IMR-90 (cell line): ENCODE measurements at regions not wholly inside any gene's neighbourhood (a gene's known extent, or its start where the extent isn't known, plus 50 kb on each side); places are given as distances from the start of the nearest gene placed in this dataset.

Experiments used
- CHD1 ChIP-seq: IDR thresholded peaks from 2 replicates; pipeline ENCODE4 v1.6.1; 2012; ENCODE audit warnings: low read depth, low read length, improper control_type of control experiment
- POLR2A ChIP-seq: IDR thresholded peaks from 2 replicates; pipeline ENCODE4 v1.6.1; 2012; ENCODE audit warnings: mild to moderate bottlenecking, low read depth, low read length
- USF2 ChIP-seq: fragments of 150-350 bp; IDR thresholded peaks from 2 replicates; pipeline ENCODE4 v1.6.1; 2017; ENCODE audit warnings: mild to moderate bottlenecking, antibody characterized with exemption, low read length, low read depth
- TF ChIP-seq, protein P1 (sequence below): conservative IDR thresholded peaks from 2 replicates; pipeline ENCODE4 v1.5.1; 2012; ENCODE audit warnings: mild to moderate bottlenecking, low read depth, low read length, improper control_type of control experiment

DNA sequence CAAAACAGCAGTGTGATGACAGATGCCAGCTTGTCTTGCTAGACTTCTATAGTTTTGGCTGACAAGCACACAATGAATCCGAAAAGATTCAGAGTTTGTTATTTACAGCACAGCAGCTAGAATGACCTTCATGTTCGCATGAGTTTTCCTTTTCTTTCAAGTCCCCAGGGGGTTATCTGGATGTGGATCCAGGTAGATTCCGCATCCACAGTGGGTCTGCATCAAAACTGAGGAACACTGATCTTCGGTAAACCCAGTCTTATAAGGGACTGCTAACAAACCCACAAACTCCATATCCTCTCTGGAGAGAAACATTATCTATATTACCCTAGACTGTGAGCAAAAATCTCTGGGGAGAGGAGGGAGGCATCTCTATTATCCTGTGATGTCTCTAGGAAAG lies 69.0 kb upstream of the DEPDC1 start:
- TF ChIP-seq POLR2A = no peak
- TF ChIP-seq, protein P1, sequence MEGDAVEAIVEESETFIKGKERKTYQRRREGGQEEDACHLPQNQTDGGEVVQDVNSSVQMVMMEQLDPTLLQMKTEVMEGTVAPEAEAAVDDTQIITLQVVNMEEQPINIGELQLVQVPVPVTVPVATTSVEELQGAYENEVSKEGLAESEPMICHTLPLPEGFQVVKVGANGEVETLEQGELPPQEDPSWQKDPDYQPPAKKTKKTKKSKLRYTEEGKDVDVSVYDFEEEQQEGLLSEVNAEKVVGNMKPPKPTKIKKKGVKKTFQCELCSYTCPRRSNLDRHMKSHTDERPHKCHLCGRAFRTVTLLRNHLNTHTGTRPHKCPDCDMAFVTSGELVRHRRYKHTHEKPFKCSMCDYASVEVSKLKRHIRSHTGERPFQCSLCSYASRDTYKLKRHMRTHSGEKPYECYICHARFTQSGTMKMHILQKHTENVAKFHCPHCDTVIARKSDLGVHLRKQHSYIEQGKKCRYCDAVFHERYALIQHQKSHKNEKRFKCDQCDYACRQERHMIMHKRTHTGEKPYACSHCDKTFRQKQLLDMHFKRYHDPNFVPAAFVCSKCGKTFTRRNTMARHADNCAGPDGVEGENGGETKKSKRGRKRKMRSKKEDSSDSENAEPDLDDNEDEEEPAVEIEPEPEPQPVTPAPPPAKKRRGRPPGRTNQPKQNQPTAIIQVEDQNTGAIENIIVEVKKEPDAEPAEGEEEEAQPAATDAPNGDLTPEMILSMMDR = no peak
- no peak for TF ChIP-seq CHD1
- TF ChIP-seq USF2 = no peak
